ENCODE measurements at regions not wholly inside any gene's neighbourhood (a gene's known extent, or its start where the extent isn't known, plus 50 kb on each side); places are given as distances from the start of the nearest gene placed in this dataset.

DNA sequence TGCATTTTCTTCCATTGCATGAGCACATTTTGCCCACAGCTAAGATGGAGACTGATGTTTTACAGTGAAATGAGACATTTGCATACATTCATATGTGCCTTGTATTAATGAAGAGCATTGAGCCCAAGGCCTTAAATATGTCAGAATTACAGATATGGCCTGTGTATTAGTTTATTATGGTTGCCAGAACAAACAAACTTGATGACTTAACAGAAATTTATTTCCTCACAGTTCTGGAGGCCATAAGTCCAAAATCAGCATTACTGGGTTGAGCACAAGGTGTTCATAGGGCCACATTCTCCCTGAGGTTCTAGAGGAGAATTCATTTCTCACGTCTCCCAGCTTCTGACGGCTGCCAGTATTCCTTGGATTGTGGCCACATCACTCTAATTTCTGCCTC lies 302.6 kb upstream of the TGFBR2 start:
- Histone ChIP-seq H3K27me3 (ENCODE audit: low read depth, low read length) (no peaks in the 10 kb centered on the region), H3K36me3 (ENCODE audit: control insufficient read depth in 1 of 2, insufficient read depth in 2 of 2, low read length in 2 of 2) (no peaks in the 10 kb centered on the region), H3K4me3 (ENCODE audit: low read depth in 1 of 2, low read length in 2 of 2) (no peak overlapping the region), H3K9me3 (ENCODE audit: control insufficient read depth in 1 of 2, low read length in 2 of 2) (no peaks in the 10 kb centered on the region), H3K4me1 (ENCODE audit: control insufficient read depth in 1 of 2, insufficient read depth in 2 of 2, low read length in 2 of 2) (no peaks in the 10 kb centered on the region), H3K27ac (ENCODE audit: low read length) (no peak overlapping the region)

DNA sequence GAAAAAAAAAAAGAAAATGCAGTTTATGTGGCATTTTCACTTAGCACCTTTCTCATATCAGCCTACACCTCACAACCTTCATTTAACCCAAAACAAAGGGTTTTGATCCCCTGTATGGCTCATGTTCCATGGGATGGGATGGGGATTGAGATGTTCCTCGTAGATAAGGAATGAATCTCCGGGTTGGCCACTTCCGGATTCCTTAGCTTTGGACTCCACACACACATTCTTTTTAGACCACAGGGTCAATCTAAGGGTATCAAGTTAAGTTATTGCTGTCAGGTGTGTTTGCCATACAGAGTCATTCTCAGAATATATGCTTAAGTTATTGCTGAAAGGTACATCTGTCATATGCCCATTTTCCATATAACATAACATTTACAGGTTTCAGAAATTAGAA lies 301.4 kb upstream of the TGFBR2 start:
- no peaks in the 10 kb centered on the region for H3K9me3 ChIP-seq (ENCODE audit: control insufficient read depth in 1 of 2, low read length in 2 of 2)
- H3K27ac ChIP-seq (ENCODE audit: low read length) = no peak overlapping the region
- no peaks in the 10 kb centered on the region for H3K27me3 ChIP-seq (ENCODE audit: low read depth, low read length)
- no peaks in the 10 kb centered on the region for H3K4me1 ChIP-seq (ENCODE audit: control insufficient read depth in 1 of 2, insufficient read depth in 2 of 2, low read length in 2 of 2)
- H3K4me3 ChIP-seq (ENCODE audit: low read depth in 1 of 2, low read length in 2 of 2) = no peak overlapping the region
- no peaks in the 10 kb centered on the region for H3K36me3 ChIP-seq (ENCODE audit: control insufficient read depth in 1 of 2, insufficient read depth in 2 of 2, low read length in 2 of 2)

DNA sequence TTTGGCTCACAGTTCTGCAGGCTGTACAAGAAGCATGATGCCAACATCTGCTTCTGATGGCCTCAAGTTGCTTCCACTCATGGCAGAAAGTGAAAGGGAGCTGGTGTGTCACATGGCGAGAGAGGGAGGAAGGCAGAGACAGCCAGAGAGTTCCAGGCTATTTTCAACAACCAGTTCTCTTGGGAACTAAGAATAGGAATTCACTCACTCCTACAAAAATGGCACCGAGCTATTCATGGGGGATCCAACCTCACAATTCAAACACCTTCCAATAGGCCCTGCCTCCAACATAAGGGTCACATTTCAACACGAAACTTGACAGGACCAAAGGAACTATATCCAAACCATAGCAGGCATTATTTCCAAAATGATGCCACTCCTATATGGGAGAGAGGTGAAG lies 299.5 kb upstream of the TGFBR2 start:
- Histone ChIP-seq H3K4me1 (ENCODE audit: control insufficient read depth in 1 of 2, insufficient read depth in 2 of 2, low read length in 2 of 2) (no peaks in the 10 kb centered on the region), H3K9me3 (ENCODE audit: control insufficient read depth in 1 of 2, low read length in 2 of 2) (no peaks in the 10 kb centered on the region), H3K36me3 (ENCODE audit: control insufficient read depth in 1 of 2, insufficient read depth in 2 of 2, low read length in 2 of 2) (no peaks in the 10 kb centered on the region), H3K27me3 (ENCODE audit: low read depth, low read length) (no peaks in the 10 kb centered on the region), H3K27ac (ENCODE audit: low read length) (no peak overlapping the region), H3K4me3 (ENCODE audit: low read depth in 1 of 2, low read length in 2 of 2) (no peak overlapping the region)

DNA sequence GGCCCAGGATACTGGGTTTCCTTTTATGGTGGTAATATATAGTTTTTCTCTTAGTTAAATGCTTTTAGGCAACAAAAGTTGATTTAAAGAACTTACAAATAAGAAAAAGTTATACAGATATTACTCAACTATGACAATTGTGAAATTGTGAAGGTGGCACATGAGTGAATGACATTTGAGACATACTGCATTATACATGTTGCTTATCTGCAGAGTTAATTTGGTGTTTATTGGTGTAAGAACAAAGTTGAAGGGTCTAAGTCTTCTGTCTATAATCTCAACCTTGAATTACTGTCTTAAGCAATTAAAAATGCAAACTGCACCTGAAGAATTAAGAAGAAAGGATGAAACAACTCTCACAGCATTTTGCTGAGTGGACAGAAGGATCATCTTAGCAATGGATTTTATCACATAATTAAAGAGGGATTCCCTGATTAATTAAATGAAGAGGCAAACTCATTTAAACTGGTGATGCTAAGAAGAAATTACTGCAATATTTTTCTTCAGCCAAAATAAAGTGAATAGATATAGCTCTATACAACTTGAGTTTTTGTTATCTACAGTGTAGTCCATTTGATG lies 298.9 kb upstream of the TGFBR2 start:
- Histone ChIP-seq H3K27ac (ENCODE audit: low read length) (no peak overlapping the region), H3K4me1 (ENCODE audit: control insufficient read depth in 1 of 2, insufficient read depth in 2 of 2, low read length in 2 of 2) (no peaks in the 10 kb centered on the region)

DNA sequence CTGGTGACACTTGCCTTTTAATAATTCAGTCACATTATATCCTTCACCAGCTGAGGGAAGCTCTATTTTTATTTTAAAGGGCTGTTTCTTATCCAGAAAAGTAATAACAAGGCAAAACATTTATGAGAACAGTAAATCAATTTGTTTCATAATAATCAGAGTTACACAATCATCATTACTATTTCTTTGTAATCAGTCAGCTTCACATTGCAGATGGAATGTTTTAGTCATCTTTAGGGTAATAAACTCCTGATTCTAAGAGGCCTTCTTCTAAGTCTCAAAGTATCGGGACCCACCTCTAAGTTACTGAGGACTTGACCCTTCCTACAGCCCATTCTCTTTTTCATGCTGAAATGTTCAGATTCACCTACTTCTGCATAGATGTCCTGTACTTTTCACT lies 298.3 kb upstream of the TGFBR2 start:
- Histone ChIP-seq H3K4me3 (ENCODE audit: low read depth in 1 of 2, low read length in 2 of 2) (no peak overlapping the region), H3K27ac (ENCODE audit: low read length) (no peak overlapping the region)

More for the DNA sequence above, 298.9 kb upstream of the TGFBR2 start:
- no peaks in the 10 kb centered on the region for H3K36me3 ChIP-seq (ENCODE audit: control insufficient read depth in 1 of 2, insufficient read depth in 2 of 2, low read length in 2 of 2)
- H3K9me3 ChIP-seq (ENCODE audit: control insufficient read depth in 1 of 2, low read length in 2 of 2) = no peaks in the 10 kb centered on the region
- no peaks in the 10 kb centered on the region for H3K27me3 ChIP-seq (ENCODE audit: low read depth, low read length)
- H3K4me3 ChIP-seq (ENCODE audit: low read depth in 1 of 2, low read length in 2 of 2) = no peak overlapping the region

DNA sequence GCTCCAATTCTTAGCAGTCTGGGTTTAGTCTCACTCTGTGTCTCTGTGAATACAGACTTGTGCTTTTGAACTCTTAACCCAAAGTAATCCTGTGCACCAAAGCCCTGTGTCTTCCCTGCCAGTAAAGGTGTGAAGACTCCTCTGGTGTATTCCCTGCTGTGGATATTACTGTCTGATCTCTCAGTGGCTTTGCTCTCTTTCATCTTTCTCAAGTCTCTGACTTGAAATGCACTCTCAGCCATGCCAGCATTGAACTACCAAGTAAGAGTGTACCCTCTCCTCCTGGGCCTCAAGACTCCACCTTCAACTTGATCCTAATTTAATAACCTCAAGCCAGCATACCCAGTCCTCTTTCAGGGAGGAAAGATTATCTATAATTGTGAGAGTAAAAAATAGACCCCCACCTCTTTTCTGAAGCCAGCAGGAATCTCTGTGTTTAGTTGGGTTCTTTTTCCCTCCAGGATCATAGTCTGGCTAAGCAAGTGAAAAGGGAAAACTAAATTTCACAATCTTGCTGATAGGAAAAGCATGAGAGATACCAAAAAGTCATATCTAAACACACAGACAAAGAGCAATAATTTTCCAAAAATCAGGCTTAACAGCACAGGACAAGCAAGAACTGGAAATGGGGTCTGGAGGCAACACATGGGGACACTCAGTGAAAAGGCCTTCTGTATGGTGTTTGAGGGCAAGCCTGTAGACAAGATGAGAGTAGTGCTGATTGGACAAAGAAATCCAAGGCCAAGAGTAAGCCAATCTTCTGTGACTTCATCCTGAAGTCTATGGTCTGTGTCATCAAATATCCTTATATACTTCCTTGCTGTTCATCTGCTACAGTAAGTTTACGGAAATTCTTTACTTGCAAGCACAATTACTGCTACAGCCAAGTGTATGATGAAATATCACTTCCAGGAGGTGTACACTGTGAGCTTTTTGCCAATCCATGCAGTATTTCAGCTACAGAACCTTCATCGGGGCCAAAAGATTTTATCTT lies 296.1 kb upstream of the TGFBR2 start:
- Histone ChIP-seq H3K4me3 (ENCODE audit: low read depth in 1 of 2, low read length in 2 of 2) (no peak overlapping the region), H3K36me3 (ENCODE audit: control insufficient read depth in 1 of 2, insufficient read depth in 2 of 2, low read length in 2 of 2) (no peaks in the 10 kb centered on the region), H3K27ac (ENCODE audit: low read length) (no peak overlapping the region), H3K9me3 (ENCODE audit: control insufficient read depth in 1 of 2, low read length in 2 of 2) (no peaks in the 10 kb centered on the region), H3K4me1 (ENCODE audit: control insufficient read depth in 1 of 2, insufficient read depth in 2 of 2, low read length in 2 of 2) (no peaks in the 10 kb centered on the region), H3K27me3 (ENCODE audit: low read depth, low read length) (no peaks in the 10 kb centered on the region)

More for the DNA sequence above, 298.3 kb upstream of the TGFBR2 start:
- Histone ChIP-seq H3K36me3 (ENCODE audit: control insufficient read depth in 1 of 2, insufficient read depth in 2 of 2, low read length in 2 of 2) (no peaks in the 10 kb centered on the region), H3K9me3 (ENCODE audit: control insufficient read depth in 1 of 2, low read length in 2 of 2) (no peaks in the 10 kb centered on the region), H3K4me1 (ENCODE audit: control insufficient read depth in 1 of 2, insufficient read depth in 2 of 2, low read length in 2 of 2) (no peaks in the 10 kb centered on the region), H3K27me3 (ENCODE audit: low read depth, low read length) (no peaks in the 10 kb centered on the region)

DNA sequence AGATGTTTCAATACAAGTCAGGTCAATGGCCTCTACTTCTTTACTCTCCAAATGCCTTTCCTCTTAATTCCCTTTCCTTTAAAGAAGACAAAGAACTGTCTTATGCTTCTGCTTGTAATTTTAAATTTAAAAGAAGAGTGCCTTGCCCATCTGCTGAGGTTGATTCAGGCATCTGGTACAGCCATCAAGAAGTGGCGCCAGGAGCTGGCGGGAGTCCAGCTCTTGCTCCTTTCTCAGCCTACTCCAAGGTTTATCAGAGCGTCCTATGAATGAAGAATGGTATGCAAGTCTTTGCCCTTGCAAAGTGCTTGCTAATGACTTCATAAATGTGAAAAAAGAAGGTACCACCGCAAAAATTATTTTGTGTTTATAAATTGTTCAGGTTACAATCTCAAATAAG lies 294.6 kb upstream of the TGFBR2 start:
- H3K27ac ChIP-seq (ENCODE audit: low read length) = no peak overlapping the region
- H3K27me3 ChIP-seq (ENCODE audit: low read depth, low read length) = no peaks in the 10 kb centered on the region
- no peak overlapping the region for H3K4me3 ChIP-seq (ENCODE audit: low read depth in 1 of 2, low read length in 2 of 2)
- no peaks in the 10 kb centered on the region for H3K4me1 ChIP-seq (ENCODE audit: control insufficient read depth in 1 of 2, insufficient read depth in 2 of 2, low read length in 2 of 2)
- no peaks in the 10 kb centered on the region for H3K36me3 ChIP-seq (ENCODE audit: control insufficient read depth in 1 of 2, insufficient read depth in 2 of 2, low read length in 2 of 2)
- H3K9me3 ChIP-seq (ENCODE audit: control insufficient read depth in 1 of 2, low read length in 2 of 2) = no peaks in the 10 kb centered on the region

DNA sequence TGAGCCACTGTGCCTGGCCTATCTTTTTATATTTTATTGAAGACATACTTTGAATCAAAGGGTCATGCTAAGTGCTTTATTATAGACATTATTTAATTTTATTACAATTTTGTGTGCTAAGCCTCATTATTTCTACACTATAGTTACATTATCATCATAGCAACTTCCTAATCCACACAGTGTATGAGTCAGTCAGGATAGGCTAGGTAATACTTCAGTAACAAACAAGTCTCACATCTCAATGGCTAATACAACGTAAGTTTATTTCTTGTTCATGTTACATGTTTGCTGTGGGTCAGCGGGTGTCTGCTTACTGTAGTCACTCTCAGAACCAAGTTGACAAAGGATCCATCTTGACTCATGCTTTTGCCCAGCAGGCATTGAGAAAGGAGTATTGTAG lies 292.6 kb upstream of the TGFBR2 start:
- no peaks in the 10 kb centered on the region for H3K27me3 ChIP-seq (ENCODE audit: low read depth, low read length)
- H3K4me1 ChIP-seq (ENCODE audit: control insufficient read depth in 1 of 2, insufficient read depth in 2 of 2, low read length in 2 of 2) = no peaks in the 10 kb centered on the region
- H3K27ac ChIP-seq (ENCODE audit: low read length) = no peak overlapping the region
- no peak overlapping the region for H3K4me3 ChIP-seq (ENCODE audit: low read depth in 1 of 2, low read length in 2 of 2)
- no peaks in the 10 kb centered on the region for H3K36me3 ChIP-seq (ENCODE audit: control insufficient read depth in 1 of 2, insufficient read depth in 2 of 2, low read length in 2 of 2)
- H3K9me3 ChIP-seq (ENCODE audit: control insufficient read depth in 1 of 2, low read length in 2 of 2) = no peaks in the 10 kb centered on the region

DNA sequence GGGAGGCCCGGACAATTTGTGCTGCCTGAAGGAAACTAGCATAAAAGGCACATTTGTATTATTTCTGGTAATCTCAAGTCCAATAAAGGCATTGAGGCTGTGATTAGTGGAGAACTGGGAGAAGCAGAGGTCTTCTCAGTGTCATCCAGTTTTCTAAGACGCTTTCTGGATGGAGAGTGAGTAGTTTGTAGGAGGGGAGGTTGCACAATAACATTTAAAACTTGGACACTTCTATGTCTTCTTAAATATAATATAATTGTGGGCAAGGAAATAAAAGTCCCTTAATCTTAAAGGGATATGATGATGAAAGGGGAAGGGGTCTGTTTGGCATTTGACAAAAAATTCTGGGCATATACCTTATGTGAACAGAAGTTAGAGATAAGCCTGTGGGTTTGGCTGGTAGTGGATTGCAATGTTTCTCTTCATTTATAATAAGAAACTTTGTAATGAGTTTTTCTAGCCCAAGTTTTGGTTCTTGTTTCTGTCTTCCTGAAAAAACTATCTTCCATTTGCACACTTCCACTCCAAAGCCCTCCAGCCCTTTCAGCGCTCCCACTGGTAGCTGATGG lies 291.6 kb upstream of the TGFBR2 start:
- no peak overlapping the region for H3K4me3 ChIP-seq (ENCODE audit: low read depth in 1 of 2, low read length in 2 of 2)
- no peaks in the 10 kb centered on the region for H3K9me3 ChIP-seq (ENCODE audit: control insufficient read depth in 1 of 2, low read length in 2 of 2)
- no peak overlapping the region for H3K27ac ChIP-seq (ENCODE audit: low read length)

DNA sequence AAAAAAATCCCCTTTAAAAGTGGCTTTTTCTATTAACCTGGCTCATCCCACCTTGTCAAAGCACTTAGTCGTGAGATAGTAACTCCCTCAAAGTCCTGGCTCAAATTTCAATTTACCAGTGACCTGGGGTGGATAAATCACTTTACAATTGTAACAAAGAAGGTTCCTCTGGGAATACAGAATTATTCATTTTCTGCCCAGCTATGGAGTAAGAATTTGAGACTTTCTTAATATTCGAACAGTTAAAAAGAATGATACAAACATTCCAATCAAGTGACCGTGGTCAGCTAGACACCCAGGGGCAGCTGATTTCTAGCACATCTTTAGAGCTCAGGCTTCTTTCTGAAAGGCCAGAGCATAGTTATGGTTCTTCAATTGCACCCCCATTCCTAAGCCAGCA lies 291.0 kb upstream of the TGFBR2 start:
- H3K36me3 ChIP-seq (ENCODE audit: control insufficient read depth in 1 of 2, insufficient read depth in 2 of 2, low read length in 2 of 2) = no peaks in the 10 kb centered on the region
- H3K27me3 ChIP-seq (ENCODE audit: low read depth, low read length) = no peaks in the 10 kb centered on the region
- H3K9me3 ChIP-seq (ENCODE audit: control insufficient read depth in 1 of 2, low read length in 2 of 2) = no peaks in the 10 kb centered on the region
- no peaks in the 10 kb centered on the region for H3K4me1 ChIP-seq (ENCODE audit: control insufficient read depth in 1 of 2, insufficient read depth in 2 of 2, low read length in 2 of 2)
- H3K27ac ChIP-seq (ENCODE audit: low read length) = no peak overlapping the region
- H3K4me3 ChIP-seq (ENCODE audit: low read depth in 1 of 2, low read length in 2 of 2) = no peak overlapping the region

More for the DNA sequence above, 291.6 kb upstream of the TGFBR2 start:
- Histone ChIP-seq H3K4me1 (ENCODE audit: control insufficient read depth in 1 of 2, insufficient read depth in 2 of 2, low read length in 2 of 2) (no peaks in the 10 kb centered on the region), H3K36me3 (ENCODE audit: control insufficient read depth in 1 of 2, insufficient read depth in 2 of 2, low read length in 2 of 2) (no peaks in the 10 kb centered on the region), H3K27me3 (ENCODE audit: low read depth, low read length) (no peaks in the 10 kb centered on the region)

DNA sequence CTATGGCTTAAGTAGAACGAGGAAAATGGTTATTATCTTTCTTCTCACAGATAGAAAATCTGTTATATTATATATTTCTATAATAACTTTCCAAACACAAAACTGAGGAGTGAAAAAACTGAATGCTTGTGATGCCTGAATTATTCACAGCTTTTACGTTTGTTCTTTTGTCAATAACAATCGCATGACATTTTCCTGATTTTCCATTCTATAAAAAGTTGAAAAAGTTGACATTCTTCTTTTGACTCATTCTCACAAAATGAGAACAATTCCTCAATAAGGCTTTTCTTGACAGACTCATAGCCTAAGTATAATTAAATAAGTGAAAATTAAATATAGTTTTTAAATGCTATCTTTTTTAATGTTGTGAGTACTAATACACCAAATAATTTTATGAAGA lies 288.8 kb upstream of the TGFBR2 start:
- Histone ChIP-seq H3K27ac (ENCODE audit: low read length) (no peak overlapping the region), H3K36me3 (ENCODE audit: control insufficient read depth in 1 of 2, insufficient read depth in 2 of 2, low read length in 2 of 2) (no peaks in the 10 kb centered on the region), H3K9me3 (ENCODE audit: control insufficient read depth in 1 of 2, low read length in 2 of 2) (peaks cover 0 to 3% of the 10 kb centered on the region in 2 donors), H3K4me1 (ENCODE audit: control insufficient read depth in 1 of 2, insufficient read depth in 2 of 2, low read length in 2 of 2) (no peaks in the 10 kb centered on the region), H3K27me3 (ENCODE audit: low read depth, low read length) (no peaks in the 10 kb centered on the region), H3K4me3 (ENCODE audit: low read depth in 1 of 2, low read length in 2 of 2) (no peak overlapping the region)

Data from muscle layer of duodenum (tissue), 2 donors.